HAP-1 (cell line): ENCODE measurements at regions not wholly inside any gene's neighbourhood (a gene's known extent, or its start where the extent isn't known, plus 50 kb on each side); places are given as distances from the start of the nearest gene placed in this dataset.

Source experiments
- DNase-seq, 2 experiments: peaks; one replicate each; pipeline ENCODE4 v3.0.0-alpha.2; 2016 to 2020; ENCODE audit warnings: low spot score in 2 of 2
- H3K27me3 ChIP-seq: fragments of 250-450 bp; sonication (Bioruptor Pico); 2 replicates; pipeline ENCODE4 v1.5.1; 2020; ENCODE audit warnings: low read depth, mild to moderate bottlenecking, moderate library complexity
- H3K36me3 ChIP-seq: fragments of 250-450 bp; sonication (Bioruptor Pico); replicated peaks from 2 replicates; pipeline ENCODE4 v1.5.1; 2020; ENCODE audit warnings: mild to moderate bottlenecking
- H3K4me1 ChIP-seq: fragments of 250-450 bp; sonication (Bioruptor Pico); 2 replicates; pipeline ENCODE4 v1.5.1; 2020; ENCODE audit warnings: mild to moderate bottlenecking
- H3K4me3 ChIP-seq: fragments of 250-450 bp; sonication (Bioruptor Pico); 2 replicates; pipeline ENCODE4 v1.5.1; 2020; ENCODE audit warnings: mild to moderate bottlenecking, moderate library complexity
- H3K9me3 ChIP-seq: fragments of 250-450 bp; sonication (Bioruptor Pico); 2 replicates; pipeline ENCODE4 v1.5.1; 2020; ENCODE audit warnings: mild to moderate bottlenecking, moderate library complexity
- in situ Hi-C: fragments of 300-500 bp; cut with MboI; formaldehyde crosslinking; loops from 3 replicates; pipeline ENCODE4 v1.14.3; 2020; ENCODE audit warnings: low sequenced_read_pairs, inconsistent platforms, mixed read lengths

DNA sequence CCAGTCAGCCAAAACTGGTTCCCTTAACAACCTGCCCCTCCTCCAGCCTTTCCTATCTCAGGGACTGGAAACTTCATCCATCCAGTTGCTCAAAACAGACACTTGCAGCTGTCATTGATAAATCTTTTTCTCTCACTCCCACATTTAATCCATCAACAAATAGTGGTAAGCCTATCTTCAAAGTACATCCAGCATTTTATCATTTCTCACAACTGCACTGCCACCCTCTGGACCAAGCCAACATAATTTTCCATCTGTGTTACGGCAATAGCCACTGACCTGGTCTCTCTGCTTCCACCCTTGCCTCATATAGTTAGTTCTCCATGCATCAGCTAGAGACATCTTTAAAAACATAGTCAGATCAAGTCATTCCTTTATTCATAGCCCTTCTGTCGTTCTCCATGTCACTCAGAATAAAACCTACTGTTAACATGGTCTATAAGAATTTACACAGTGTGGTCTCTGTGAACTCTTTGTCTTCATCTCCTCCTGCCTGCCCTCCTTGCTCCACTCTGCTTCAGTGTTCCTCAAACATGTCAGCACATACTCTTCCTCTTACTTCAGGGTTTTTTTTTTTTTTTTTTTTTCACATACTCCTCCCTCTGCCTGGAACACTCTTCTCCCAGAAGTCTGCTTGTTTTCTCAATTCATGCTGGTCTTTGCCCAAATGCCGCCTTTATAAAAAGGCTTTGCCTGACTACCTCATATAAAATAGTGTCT lies 102.5 kb upstream of the COL6A5 start:
- no peaks in the 10 kb centered on the region for H3K4me1 ChIP-seq
- DNase-seq, result no peak
- H3K4me3 ChIP-seq, result no peak overlapping the region
- no peaks in the 10 kb centered on the region for H3K9me3 ChIP-seq
- in situ Hi-C loops, result no loop called here
- H3K36me3 ChIP-seq, result no peaks in the 10 kb centered on the region
- 0 out of 2 replicates have a peak, but pooled peaks cover 2% of the 10 kb centered on the region for H3K27me3 ChIP-seq

DNA sequence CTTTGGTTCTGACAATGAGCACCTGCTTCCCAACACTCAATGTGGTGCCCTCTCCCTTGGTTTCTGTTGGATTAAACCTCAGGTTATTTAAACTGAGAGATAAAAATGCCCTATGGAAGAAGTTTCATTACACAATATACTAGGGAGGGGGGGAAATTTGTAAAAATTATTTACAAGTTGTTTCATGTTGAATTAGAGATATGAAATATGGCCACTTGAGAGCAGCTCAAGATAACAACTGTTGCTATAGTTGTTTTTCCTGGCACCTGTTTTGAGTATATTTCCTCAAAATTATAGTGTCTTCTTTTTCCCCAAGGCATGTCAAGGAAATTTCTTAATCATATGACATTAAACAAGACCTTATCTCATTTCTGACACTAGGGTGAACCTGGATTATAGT lies 101.7 kb upstream of the COL6A5 start:
- Histone ChIP-seq H3K36me3 (no peaks in the 10 kb centered on the region), H3K4me3 (no peak overlapping the region), H3K4me1 (no peaks in the 10 kb centered on the region), H3K27me3 (0 out of 2 replicates have a peak, but pooled peaks cover 2% of the 10 kb centered on the region), H3K9me3 (no peaks in the 10 kb centered on the region)
- DNase-seq, result no peak
- in situ Hi-C loops, result no loop called here

GRCh38 chr3:130250982-130251381 lies 94.5 kb upstream of the COL6A5 start:
- Histone ChIP-seq H3K27me3 (0 out of 2 replicates have a peak, but pooled peaks cover 2% of the 10 kb centered on the region), H3K9me3 (no peaks in the 10 kb centered on the region), H3K36me3 (no peaks in the 10 kb centered on the region), H3K4me3 (no peak overlapping the region), H3K4me1 (no peaks in the 10 kb centered on the region)
- no peak for DNase-seq
- in situ Hi-C loops, result no loop called here

GRCh38 chr3:130255442-130255841 lies 90.0 kb upstream of the COL6A5 start:
- Histone ChIP-seq H3K4me1 (no peaks in the 10 kb centered on the region), H3K9me3 (no peaks in the 10 kb centered on the region), H3K27me3 (no peaks in the 10 kb centered on the region; the same call in 1 of the 2 replicates), H3K4me3 (no peak overlapping the region), H3K36me3 (no peaks in the 10 kb centered on the region)
- in situ Hi-C loops, result no loop called here
- no peak for DNase-seq

DNA sequence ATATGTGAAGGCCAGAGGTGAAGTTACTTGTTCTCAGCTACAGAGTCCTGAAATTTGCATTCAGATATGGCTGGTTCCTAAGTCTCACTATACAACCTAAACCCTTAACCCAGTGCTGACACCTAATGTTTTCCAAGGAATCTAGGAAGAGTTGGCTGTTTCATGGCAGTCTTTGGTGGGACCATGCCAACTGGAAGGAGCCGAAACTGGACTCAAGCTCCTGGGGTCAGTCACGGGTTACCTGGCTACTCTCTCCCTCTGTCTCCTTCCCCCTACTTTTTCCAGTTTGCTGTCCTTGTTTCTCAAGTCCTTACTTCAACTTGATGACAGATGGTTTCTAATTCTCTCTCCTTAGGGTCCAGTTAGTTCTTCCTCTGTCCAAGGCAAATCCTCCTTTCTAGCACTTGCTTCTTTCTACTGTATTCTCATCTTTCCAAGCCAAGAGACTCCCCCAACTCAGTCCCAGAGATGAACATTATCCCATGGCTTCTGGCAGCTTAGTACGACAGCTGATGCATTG lies 88.6 kb upstream of the COL6A5 start:
- no peak for DNase-seq
- no peaks in the 10 kb centered on the region; the same call in 1 of the 2 replicates for H3K27me3 ChIP-seq
- H3K4me3 ChIP-seq, result no peak overlapping the region
- H3K36me3 ChIP-seq, result no peaks in the 10 kb centered on the region
- H3K4me1 ChIP-seq, result no peaks in the 10 kb centered on the region
- H3K9me3 ChIP-seq, result no peaks in the 10 kb centered on the region
- in situ Hi-C loops, result no loop called here

DNA sequence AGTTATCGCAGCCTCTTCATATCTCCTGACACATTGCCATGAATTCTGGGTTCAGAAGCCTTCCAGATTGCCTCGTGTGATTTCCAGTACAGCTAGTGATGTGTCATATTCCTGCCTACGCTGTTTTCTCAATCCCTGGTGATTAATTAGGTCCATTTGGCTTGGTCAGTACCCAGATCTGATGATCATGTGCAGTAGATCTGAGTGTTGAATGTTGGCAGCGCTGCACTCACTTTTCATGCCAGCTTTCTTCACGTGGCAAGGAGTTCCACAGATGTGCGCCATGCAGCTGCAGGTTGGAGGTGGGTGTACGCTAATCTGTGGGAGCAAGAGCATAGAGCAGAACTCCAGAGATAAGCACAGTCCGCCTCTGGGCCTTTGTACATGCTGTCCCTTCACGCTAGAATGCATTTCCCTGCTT lies 86.9 kb upstream of the COL6A5 start:
- Histone ChIP-seq H3K27me3 (no peaks in the 10 kb centered on the region; the same call in 1 of the 2 replicates), H3K4me3 (no peak overlapping the region), H3K36me3 (no peaks in the 10 kb centered on the region), H3K9me3 (no peaks in the 10 kb centered on the region), H3K4me1 (no peaks in the 10 kb centered on the region)
- in situ Hi-C loops, result no loop called here
- DNase-seq, result no peak

DNA sequence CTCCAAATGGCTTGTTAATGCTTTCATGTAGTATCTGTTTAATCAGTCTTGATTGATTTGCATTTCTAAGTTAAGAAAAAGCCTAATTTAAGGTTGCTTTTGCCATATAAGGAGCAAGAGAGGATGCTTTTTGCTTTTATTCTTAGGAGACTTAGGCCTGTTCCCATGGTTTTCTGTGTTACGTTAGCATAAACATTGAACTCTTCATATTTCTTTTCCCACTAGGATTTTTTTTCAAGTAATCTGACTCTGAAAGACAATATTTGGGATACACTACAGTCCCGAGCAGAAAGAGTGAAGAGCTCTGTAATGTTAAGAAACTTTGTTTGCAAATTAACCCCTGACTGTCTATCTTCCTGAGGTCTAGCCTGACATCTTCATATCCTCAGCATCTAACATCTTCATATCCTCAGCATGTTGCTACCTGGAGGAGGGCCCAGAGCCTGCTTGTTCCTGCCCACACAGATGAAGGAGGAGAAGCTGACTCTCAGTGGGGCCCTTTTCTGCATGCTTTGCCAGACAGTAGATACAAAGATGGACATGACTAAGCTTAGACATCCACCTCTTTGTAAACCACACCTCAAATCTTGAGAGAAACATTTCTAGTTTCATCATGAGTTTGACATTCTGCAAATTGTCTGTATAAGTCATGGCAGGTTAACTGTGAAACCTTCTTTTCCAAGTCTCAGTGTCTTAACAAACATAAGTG lies 86.2 kb upstream of the COL6A5 start:
- Histone ChIP-seq H3K4me1 (no peaks in the 10 kb centered on the region), H3K27me3 (no peaks in the 10 kb centered on the region; the same call in 1 of the 2 replicates), H3K36me3 (no peaks in the 10 kb centered on the region), H3K4me3 (no peak overlapping the region), H3K9me3 (no peaks in the 10 kb centered on the region)
- in situ Hi-C loops, result no loop called here
- DNase-seq, result no peak

DNA sequence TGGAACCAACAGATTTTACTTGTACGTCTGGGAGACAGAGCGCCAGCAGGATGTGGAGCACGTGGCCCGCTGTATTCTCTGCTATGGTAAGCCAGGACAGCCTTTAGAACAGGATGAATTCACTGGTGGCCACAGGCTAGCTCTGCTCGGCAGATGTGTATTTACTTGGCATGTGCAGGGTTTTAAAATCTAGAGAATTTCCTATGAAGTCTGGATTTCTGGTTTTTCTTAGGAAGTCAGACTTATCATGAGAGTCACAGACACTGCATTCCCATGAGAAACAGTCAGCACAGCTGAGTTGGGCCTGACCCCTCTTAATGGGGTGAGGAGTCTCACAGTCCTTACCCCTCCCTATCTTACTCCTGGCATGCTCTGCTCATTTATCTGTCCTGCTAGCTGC lies 84.6 kb upstream of the COL6A5 start:
- in situ Hi-C loops, result no loop called here
- Histone ChIP-seq H3K9me3 (no peaks in the 10 kb centered on the region), H3K4me1 (no peaks in the 10 kb centered on the region), H3K27me3 (no peaks in the 10 kb centered on the region; the same call in 1 of the 2 replicates), H3K36me3 (no peaks in the 10 kb centered on the region), H3K4me3 (no peak overlapping the region)
- DNase-seq, result no peak

- no peaks in the 10 kb centered on the region for H3K9me3 ChIP-seq
- DNase-seq, result no peak
- H3K36me3 ChIP-seq, result no peaks in the 10 kb centered on the region
- in situ Hi-C loops, result no loop called here
- no peaks in the 10 kb centered on the region for H3K4me1 ChIP-seq
- no peaks in the 10 kb centered on the region; the same call in 1 of the 2 replicates for H3K27me3 ChIP-seq
- no peak overlapping the region for H3K4me3 ChIP-seq
Measured at GRCh38 chr3:130263708-130264107, 81.8 kb upstream of the COL6A5 start.

GRCh38 chr3:130266817-130267216 lies 78.7 kb upstream of the COL6A5 start:
- Histone ChIP-seq H3K4me1 (no peaks in the 10 kb centered on the region), H3K4me3 (no peak overlapping the region), H3K9me3 (no peaks in the 10 kb centered on the region), H3K27me3 (peaks cover 7% of the 10 kb centered on the region), H3K36me3 (no peaks in the 10 kb centered on the region)
- DNase-seq, result no peak
- in situ Hi-C loops, result no loop called here

DNA sequence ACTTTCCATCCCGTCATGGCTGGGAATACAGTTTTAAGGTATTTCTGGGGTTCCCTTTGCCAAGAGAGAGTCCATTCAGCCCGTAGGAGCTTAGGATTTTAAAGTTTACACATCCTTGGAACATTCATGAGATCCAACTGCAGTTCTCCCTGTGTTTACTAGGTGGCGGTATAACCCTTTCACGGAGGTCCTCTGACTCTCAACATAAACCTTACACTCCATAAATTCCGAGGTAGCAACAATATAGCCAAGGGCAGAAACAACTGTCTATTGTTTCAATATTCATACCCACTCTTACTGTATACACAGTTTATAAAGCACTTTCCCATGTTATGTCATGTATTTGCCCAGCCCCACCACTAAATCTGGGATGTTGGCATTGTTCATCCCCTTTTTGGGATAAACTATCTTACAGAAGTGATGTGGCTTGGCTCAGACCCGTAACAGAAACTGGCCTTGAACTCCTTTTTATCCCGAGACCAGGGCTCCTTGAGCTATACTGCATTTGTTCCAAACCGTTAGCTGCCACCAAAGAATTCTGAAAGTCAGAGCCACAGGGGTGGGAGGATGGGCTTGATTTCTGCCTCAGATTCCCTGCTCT lies 69.2 kb upstream of the COL6A5 start:
- H3K4me3 ChIP-seq, result no peak overlapping the region
- in situ Hi-C loops, result no loop called here
- DNase-seq, result peak; percentile 19 to 68
- H3K36me3 ChIP-seq, result no peaks in the 10 kb centered on the region
- peaks cover 3% of the 10 kb centered on the region for H3K27me3 ChIP-seq
- H3K4me1 ChIP-seq, result no peaks in the 10 kb centered on the region
- H3K9me3 ChIP-seq, result no peaks in the 10 kb centered on the region

GRCh38 chr3:130288670-130289069 lies 56.8 kb upstream of the COL6A5 start:
- Histone ChIP-seq H3K27me3 (0 out of 2 replicates have a peak, but pooled peaks cover 3% of the 10 kb centered on the region), H3K36me3 (no peaks in the 10 kb centered on the region), H3K4me1 (no peaks in the 10 kb centered on the region), H3K9me3 (no peaks in the 10 kb centered on the region), H3K4me3 (no peak overlapping the region)
- DNase-seq, result no peak
- in situ Hi-C loops, result no loop called here

DNA sequence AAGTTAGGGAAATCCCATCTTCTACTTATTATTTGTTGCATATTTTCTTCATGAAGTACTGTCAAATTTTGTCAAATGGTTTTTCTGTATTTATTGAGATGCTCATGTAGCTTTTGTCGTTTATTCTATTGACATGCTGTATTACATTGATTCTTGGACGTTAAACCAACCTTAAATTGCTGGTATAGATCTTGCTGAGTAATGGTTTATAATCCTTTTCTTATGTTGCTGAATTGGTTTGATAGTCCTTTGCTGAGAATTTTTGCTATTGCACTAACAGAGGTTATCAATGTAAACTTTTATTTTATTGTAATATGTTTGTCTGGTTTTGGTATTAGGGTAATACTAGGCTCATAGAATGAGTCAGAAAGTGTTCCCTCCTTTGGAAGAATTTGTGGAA lies 54.3 kb upstream of the COL6A5 start:
- Histone ChIP-seq H3K9me3 (no peaks in the 10 kb centered on the region), H3K4me3 (no peak overlapping the region), H3K36me3 (no peaks in the 10 kb centered on the region), H3K4me1 (no peaks in the 10 kb centered on the region), H3K27me3 (0 out of 2 replicates have a peak, but pooled peaks cover 3% of the 10 kb centered on the region)
- in situ Hi-C loops, result no loop called here
- no peak for DNase-seq

- no peak for DNase-seq
- Histone ChIP-seq H3K4me3 (no peak overlapping the region), H3K36me3 (no peaks in the 10 kb centered on the region), H3K4me1 (no peaks in the 10 kb centered on the region), H3K27me3 (no peaks in the 10 kb centered on the region), H3K9me3 (no peaks in the 10 kb centered on the region)
- in situ Hi-C loops, result no loop called here
Measured at GRCh38 chr3:130293247-130293646, 52.2 kb upstream of the COL6A5 start.
